ENCODE measurements at regions not wholly inside any gene's neighbourhood (a gene's known extent, or its start where the extent isn't known, plus 50 kb on each side); places are given as distances from the start of the nearest gene placed in this dataset.

DNA sequence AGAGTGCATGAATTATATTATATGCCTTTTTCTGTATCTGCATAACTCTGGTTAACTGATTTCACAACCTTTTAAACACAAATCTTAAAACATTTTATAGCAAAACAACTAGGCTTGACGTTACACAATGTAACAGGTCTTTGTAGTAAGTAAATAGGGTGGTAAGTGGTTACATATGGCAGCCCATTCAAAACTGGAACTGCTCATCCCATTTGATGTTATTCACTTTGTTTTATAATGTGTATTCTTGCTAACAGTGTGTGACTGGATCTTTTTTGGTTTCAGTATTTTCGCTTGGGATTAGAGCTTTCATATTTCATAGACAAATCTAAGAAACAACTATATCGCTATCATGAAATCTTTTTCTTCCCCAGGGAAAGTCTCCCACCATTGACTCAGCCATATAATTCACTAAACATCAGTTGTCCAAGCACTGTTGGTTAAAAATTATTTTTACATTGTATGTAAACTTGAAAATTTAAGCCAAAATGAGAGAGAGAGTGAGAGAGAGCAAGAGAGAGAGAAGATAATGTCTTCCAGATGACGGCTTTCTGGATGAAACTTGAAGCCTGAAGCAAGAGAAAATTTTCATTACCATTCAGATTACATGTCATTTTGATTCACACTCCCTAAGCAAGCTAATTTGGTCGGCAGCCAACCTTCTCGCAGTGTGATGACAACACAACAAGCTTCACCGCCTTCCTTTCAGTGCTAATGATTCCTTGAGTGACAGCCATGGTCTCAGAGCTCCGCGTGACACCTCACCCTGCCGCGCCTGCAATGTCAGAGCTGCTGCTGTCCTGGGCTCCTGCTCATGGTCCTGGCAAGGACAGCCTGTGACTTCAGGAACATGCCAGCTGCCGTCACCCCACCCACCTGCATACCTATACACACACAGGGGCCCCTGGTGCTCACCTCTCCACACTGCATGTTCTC is 946.9 kb upstream of the SOX11 start:
- ChIA-PET CTCF (no interaction called here), POLR2A (no interaction called here)
- DNase-seq (ENCODE audit: low read depth, low spot score) = no peak
- no peak overlapping the region for H3K4me3 ChIP-seq (ENCODE audit: low read depth, low read length)
- TF ChIP-seq CTCF (IDR thresholded peaks at IDR 0.05; ENCODE audit: insufficient read depth, low read length, missing control alignments) = no peak

DNA sequence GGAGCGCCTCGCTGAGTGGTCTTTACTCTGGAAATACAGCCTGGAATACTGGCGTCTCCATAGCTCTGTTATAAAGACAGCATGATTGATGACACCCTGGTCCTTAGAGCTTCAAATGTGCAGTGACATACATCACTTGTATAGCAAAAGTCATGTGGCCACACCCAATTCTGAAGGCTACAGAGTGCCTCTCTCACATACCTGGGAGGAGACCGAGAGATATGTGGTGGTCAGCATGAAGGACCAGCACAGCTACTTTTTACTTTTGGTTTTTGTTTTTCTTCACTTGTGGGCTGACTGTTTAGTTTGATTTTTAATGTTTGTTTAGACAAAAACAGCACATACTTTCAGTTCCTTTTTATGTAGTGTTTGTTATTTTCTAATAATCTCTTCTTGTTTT is 938.5 kb upstream of the SOX11 start:
- ChIA-PET CTCF (no interaction called here), POLR2A (no interaction called here)
- no peak for TF ChIP-seq CTCF (IDR thresholded peaks at IDR 0.05; ENCODE audit: insufficient read depth, low read length, missing control alignments)
- DNase-seq (ENCODE audit: low read depth, low spot score) = no peak
- no peak overlapping the region for H3K4me3 ChIP-seq (ENCODE audit: low read depth, low read length)

- DNase-seq (ENCODE audit: low read depth, low spot score) = no peak
- CTCF ChIA-PET = no interaction called here
- no peak overlapping the region for H3K4me3 ChIP-seq (ENCODE audit: low read depth, low read length)
- POLR2A ChIA-PET = no interaction called here
- no peak for TF ChIP-seq CTCF (IDR thresholded peaks at IDR 0.05; ENCODE audit: insufficient read depth, low read length, missing control alignments)
These were observed 929.2 kb upstream of the SOX11 start for GRCh38 chr2:4762951-4763376.

- TF ChIP-seq CTCF (IDR thresholded peaks at IDR 0.05; ENCODE audit: insufficient read depth, low read length, missing control alignments) = no peak
- CTCF ChIA-PET = no interaction called here
- no peak overlapping the region for H3K4me3 ChIP-seq (ENCODE audit: low read depth, low read length)
- DNase-seq (ENCODE audit: low read depth, low spot score) = no peak
- POLR2A ChIA-PET = no interaction called here
These were observed 926.2 kb upstream of the SOX11 start for GRCh38 chr2:4765787-4766530.

DNA sequence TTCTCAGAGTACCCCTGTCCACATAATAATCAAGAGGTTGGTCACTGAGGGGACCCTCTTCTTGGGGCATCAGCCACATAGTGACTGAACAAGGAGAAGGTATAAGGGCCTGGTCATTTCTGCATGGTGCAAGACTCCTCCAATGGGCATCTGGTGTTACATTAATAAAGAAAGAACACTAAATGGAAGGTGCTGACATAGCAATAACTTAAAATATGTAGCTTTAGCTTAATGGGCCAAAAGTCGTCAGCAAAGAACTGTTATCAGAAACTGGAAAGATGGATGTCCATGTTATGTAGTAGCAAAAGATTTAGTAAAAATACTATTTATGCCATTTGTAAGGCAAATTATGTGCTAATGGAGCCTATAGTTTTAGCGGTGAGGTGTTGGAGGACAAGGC is 916.5 kb upstream of the SOX11 start:
- TF ChIP-seq CTCF (IDR thresholded peaks at IDR 0.05; ENCODE audit: insufficient read depth, low read length, missing control alignments) = no peak
- ChIA-PET CTCF (no interaction called here), POLR2A (no interaction called here)
- no peak for DNase-seq (ENCODE audit: low read depth, low spot score)
- no peak overlapping the region for H3K4me3 ChIP-seq (ENCODE audit: low read depth, low read length)

GRCh38 chr2:4780679-4781078 is 911.5 kb upstream of the SOX11 start:
- no peak for DNase-seq (ENCODE audit: low read depth, low spot score)
- POLR2A ChIA-PET = no interaction called here
- TF ChIP-seq CTCF (IDR thresholded peaks at IDR 0.05; ENCODE audit: insufficient read depth, low read length, missing control alignments) = no peak
- CTCF ChIA-PET = no interaction called here
- H3K4me3 ChIP-seq (ENCODE audit: low read depth, low read length) = no peak overlapping the region

Data from AG04449 (cell line).